HepG2 (cell line): ENCODE measurements at regions not wholly inside any gene's neighbourhood (a gene's known extent, or its start where the extent isn't known, plus 50 kb on each side); places are given as distances from the start of the nearest gene placed in this dataset.

ENCODE experiments used
- BORCS8-MEF2B ChIP-seq: sonication (generic); formaldehyde crosslinking; IDR thresholded peaks from 2 replicates; pipeline ENCODE4 v1.8.0; 2022; ENCODE audit warnings: mild to moderate bottlenecking, missing genetic modification reagents
- EHMT2 ChIP-seq: fragments of 200-600 bp; sonication (generic); IDR thresholded peaks from 2 replicates; pipeline ENCODE4 v1.7.0; 2017; ENCODE audit warnings: antibody characterized with exemption, low read depth, low read length, borderline replicate concordance
- GATAD1 ChIP-seq: IDR thresholded peaks from 2 replicates; pipeline ENCODE4 v1.6.1; 2016; ENCODE audit warnings: missing genetic modification reagents, missing compliant biosample characterization
- GPBP1L1 ChIP-seq: sonication (generic); formaldehyde crosslinking; IDR thresholded peaks from 2 replicates; pipeline ENCODE4 v1.5.0; 2020; ENCODE audit warnings: mild to moderate bottlenecking, missing genetic modification reagents
- HINFP ChIP-seq: sonication (generic); formaldehyde crosslinking; IDR thresholded peaks from 2 replicates; pipeline ENCODE4 v1.4.0; 2020; ENCODE audit warnings: low read depth, mild to moderate bottlenecking, missing genetic modification reagents
- MXD4 ChIP-seq: IDR thresholded peaks from 2 replicates; pipeline ENCODE4 v1.6.1; 2016; ENCODE audit warnings: mild to moderate bottlenecking, missing biosample characterization, missing genetic modification reagents
- PREB ChIP-seq: sonication (generic); formaldehyde crosslinking; IDR thresholded peaks from 2 replicates; pipeline ENCODE4 v1.4.0; 2020; ENCODE audit warnings: missing genetic modification reagents
- REXO4 ChIP-seq: sonication (generic); formaldehyde crosslinking; IDR thresholded peaks from 2 replicates; pipeline ENCODE4 v1.8.0; 2022; ENCODE audit warnings: missing genetic modification reagents, mild to moderate bottlenecking, borderline replicate concordance
- TOPORS ChIP-seq: sonication (generic); formaldehyde crosslinking; IDR thresholded peaks from 2 replicates; pipeline ENCODE4 v1.8.0; 2023; ENCODE audit warnings: mild to moderate bottlenecking, missing genetic modification reagents
- ZBTB20 ChIP-seq: sonication (generic); formaldehyde crosslinking; IDR thresholded peaks from 2 replicates; pipeline ENCODE4 v1.8.1; 2023; ENCODE audit warnings: missing genetic modification reagents, low read depth, mild to moderate bottlenecking, borderline replicate concordance
- ZBTB40 ChIP-seq, 2 experiments: fragments of 450-650 bp in 1 of 2; sonication (generic) in 1 of 2; formaldehyde crosslinking in 1 of 2; IDR thresholded peaks; 2 replicates each; pipeline versions ENCODE4 v1.6.1 to v1.8.0; 2016 to 2022; ENCODE audit warnings: antibody characterized with exemption in 1 of 2, mild to moderate bottlenecking in 1 of 2, missing genetic modification reagents in 1 of 2
- ZNF562 ChIP-seq: sonication (generic); formaldehyde crosslinking; IDR thresholded peaks from 2 replicates; pipeline ENCODE4 v1.8.0; 2022; ENCODE audit warnings: missing genetic modification reagents, borderline replicate concordance

- TF ChIP-seq ZBTB40 (IDR thresholded peaks at IDR 0.05): no peak
- no peak for TF ChIP-seq ZBTB40 (CRISPR knock-in tag; IDR thresholded peaks at IDR 0.05)
- no peak for TF ChIP-seq EHMT2
- no peak for TF ChIP-seq ZNF562 (CRISPR knock-in tag)
- TF ChIP-seq ZBTB20 (CRISPR knock-in tag): no peak
- TF ChIP-seq TOPORS (CRISPR knock-in tag): no peak
- TF ChIP-seq MXD4 (CRISPR knock-in tag): no peak
- no peak for TF ChIP-seq HINFP (CRISPR knock-in tag)
- TF ChIP-seq PREB (CRISPR knock-in tag): no peak
- no peak for TF ChIP-seq REXO4
- no peak for TF ChIP-seq GPBP1L1
- TF ChIP-seq GATAD1 (CRISPR knock-in tag): no peak
- no peak for TF ChIP-seq BORCS8-MEF2B (CRISPR knock-in tag)
- TF ChIP-seq, all 625 proteins: peak for 0
Observed at GRCh38 chr13:60707878-60708277, 310.9 kb downstream of the TDRD3 start (continued).
